Neuronal stem cell (in vitro differentiated cells): ENCODE measurements at regions not wholly inside any gene's neighbourhood (a gene's known extent, or its start where the extent isn't known, plus 50 kb on each side); places are given as distances from the start of the nearest gene placed in this dataset.
"Not testable (repeated sequence)": the region's sequence is repeated elsewhere in the genome, so short reads cannot be mapped to it uniquely, and the experiment has no call there.

ENCODE experiments used
- DNase-seq: peaks from one replicate; pipeline ENCODE4 v3.0.0-alpha.2; 2013; ENCODE audit warnings: low spot score
- H2AFZ ChIP-seq: one replicate; pipeline ENCODE4 v1.6.1; 2013; ENCODE audit warnings: mild to moderate bottlenecking, low read length, inconsistent platforms
- H2AK5ac ChIP-seq: 2 replicates; pipeline ENCODE4 v1.6.1; 2013; ENCODE audit warnings: low read depth, mild to moderate bottlenecking, inconsistent platforms, low read length, moderate library complexity, mixed read lengths
- H2BK120ac ChIP-seq: 2 replicates; pipeline ENCODE4 v1.6.1; 2013; ENCODE audit warnings: low read depth, mild to moderate bottlenecking, inconsistent platforms, low read length, moderate library complexity, mixed read lengths
- H2BK12ac ChIP-seq: one replicate; pipeline ENCODE4 v1.6.1; 2013; ENCODE audit warnings: low read length, inconsistent platforms
- H2BK15ac ChIP-seq: 2 replicates; pipeline ENCODE4 v1.6.1; 2013; ENCODE audit warnings: mild to moderate bottlenecking, low read length, inconsistent platforms, mixed read lengths
- H2BK5ac ChIP-seq: one replicate; pipeline ENCODE4 v1.6.1; 2013; ENCODE audit warnings: inconsistent platforms, mild to moderate bottlenecking, low read length, moderate library complexity
- H3K14ac ChIP-seq: one replicate; pipeline ENCODE4 v1.6.1; 2013; ENCODE audit warnings: low read length, inconsistent platforms
- H3K18ac ChIP-seq: 2 replicates; pipeline ENCODE4 v1.6.1; 2013; ENCODE audit warnings: low read length, inconsistent platforms
- H3K23ac ChIP-seq: 2 replicates; pipeline ENCODE4 v1.6.1; 2013; ENCODE audit warnings: low read depth, mild to moderate bottlenecking, mixed read lengths, low read length, inconsistent platforms; ENCODE audit not compliant: poor library complexity
- H3K27ac ChIP-seq: replicated peaks from 3 replicates; pipeline ENCODE4 v1.5.1; 2013; ENCODE audit warnings: low read length, inconsistent platforms
- H3K27me3 ChIP-seq, 3 experiments: 2 replicates each; pipeline ENCODE4 v1.6.1; 2013; ENCODE audit warnings: low read length in 3 of 3, mild to moderate bottlenecking in 2 of 3, inconsistent platforms in 1 of 3, low read depth in 1 of 3, mixed read lengths in 1 of 3, moderate library complexity in 1 of 3; ENCODE audit not compliant: control insufficient read depth in 3 of 3, insufficient read depth in 3 of 3
- H3K36me3 ChIP-seq, 2 donors: replicated peaks in 1 of 2; 2 replicates each; pipeline ENCODE4 v1.6.1; 2013; ENCODE audit warnings: low read length in 2 of 2; ENCODE audit not compliant: control insufficient read depth in 2 of 2, insufficient read depth in 2 of 2
- H3K4ac ChIP-seq: 2 replicates; pipeline ENCODE4 v1.6.1; 2013; ENCODE audit warnings: inconsistent platforms, mild to moderate bottlenecking, low read length, moderate library complexity
- H3K4me1 ChIP-seq, 2 donors: 1 replicate in 1 of 2; 2 replicates in 1 of 2; pipeline ENCODE4 v1.6.1; 2013; ENCODE audit warnings: low read length in 2 of 2, low read depth in 1 of 2; ENCODE audit not compliant: control insufficient read depth in 2 of 2, insufficient read depth in 1 of 2
- H3K4me2 ChIP-seq: one replicate; pipeline ENCODE4 v1.6.1; 2013; ENCODE audit warnings: mild to moderate bottlenecking, low read length, inconsistent platforms; ENCODE audit not compliant: insufficient read depth, poor library complexity, severe bottlenecking
- H3K4me3 ChIP-seq, 2 donors: 2 replicates each; pipeline ENCODE4 v1.5.1; 2013; ENCODE audit warnings: low read length in 2 of 2, mild to moderate bottlenecking in 2 of 2, inconsistent platforms in 1 of 2, moderate library complexity in 1 of 2
- H3K79me1 ChIP-seq: one replicate; pipeline ENCODE4 v1.6.1; 2013; ENCODE audit warnings: low read depth, mild to moderate bottlenecking, inconsistent platforms, low read length, moderate library complexity
- H3K9ac ChIP-seq: one replicate; pipeline ENCODE4 v1.6.1; 2013; ENCODE audit warnings: mild to moderate bottlenecking, low read depth, low read length, inconsistent platforms; ENCODE audit not compliant: poor library complexity
- H3K9me3 ChIP-seq, 2 donors: replicated peaks in 1 of 2; 2 replicates each; pipeline versions ENCODE3 to v1.6.1; 2013; ENCODE audit warnings: low read length in 2 of 2, mild to moderate bottlenecking in 2 of 2, inconsistent platforms in 1 of 2, low read depth in 1 of 2, mixed read lengths in 1 of 2, moderate library complexity in 1 of 2; ENCODE audit not compliant: control insufficient read depth in 2 of 2, insufficient read depth in 1 of 2
- H4K8ac ChIP-seq: one replicate; pipeline ENCODE4 v1.6.1; 2013; ENCODE audit warnings: low read depth, mild to moderate bottlenecking, inconsistent platforms, low read length, moderate library complexity
- H4K91ac ChIP-seq: one replicate; pipeline ENCODE4 v1.6.1; 2013; ENCODE audit warnings: low read length, low read depth, mild to moderate bottlenecking, inconsistent platforms; ENCODE audit not compliant: poor library complexity
- WGBS, 2 donors: extraction: QIAGEN DNeasy Blood & Tissue Kit; methylation state at CpG; one replicate each; pipeline ENCODE4 v1.1.7; 2013; ENCODE audit warnings: missing lambda C conversion rate in 2 of 2, mixed read lengths in 1 of 2; ENCODE audit not compliant: insufficient read length in 2 of 2, insufficient replicate concordance in 1 of 2; ENCODE audit errors: extremely low coverage in 2 of 2; 5-methylcytosine and 5-hydroxymethylcytosine counted together

DNA sequence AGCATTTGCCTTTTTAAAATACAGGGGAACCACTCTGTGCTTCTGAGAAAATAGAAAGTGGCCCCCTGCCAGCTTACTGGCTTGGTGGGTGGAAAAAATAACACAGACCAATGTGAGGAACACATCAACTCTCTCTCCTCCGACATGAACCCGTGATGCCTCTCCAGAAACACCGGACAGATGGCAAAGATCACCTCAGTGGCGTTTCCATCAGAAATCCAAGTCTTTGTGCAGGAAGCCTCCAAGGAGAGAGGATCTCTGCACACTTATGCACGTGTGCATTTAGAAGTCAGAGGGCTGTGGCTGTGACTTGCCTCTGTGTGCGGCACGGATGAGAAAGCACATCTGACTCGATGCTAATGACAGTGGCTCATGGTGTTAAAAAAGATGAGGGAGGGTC, 112.3 kb upstream of the KLF12 start:
- no peak overlapping the region for H3K23ac ChIP-seq
- no peaks in the 10 kb centered on the region for H3K36me3 ChIP-seq
- no peak overlapping the region for H2BK12ac ChIP-seq
- no peak overlapping the region for H3K14ac ChIP-seq
- WGBS, 2 donors, result no CpG with 5 or more reads among the region's 8 CpGs
- peak overlapping the region; percentile 81 for H2AFZ ChIP-seq
- no peak overlapping the region for H2BK120ac ChIP-seq
- no peak for DNase-seq
- no peak overlapping the region for H2BK15ac ChIP-seq
- no peaks in the 10 kb centered on the region for H3K79me1 ChIP-seq
- H2BK5ac ChIP-seq, result no peak overlapping the region
- no peak overlapping the region for H3K27ac ChIP-seq
- H2AK5ac ChIP-seq, result no peak overlapping the region
- no peak overlapping the region for H3K9ac ChIP-seq
- peaks cover 0 to 1% of the 10 kb centered on the region in 2 donors for H3K9me3 ChIP-seq
- no peak overlapping the region for H3K4me2 ChIP-seq
- H3K4ac ChIP-seq, result no peak overlapping the region
- peaks cover 2 to 6% of the 10 kb centered on the region in 2 donors for H3K4me1 ChIP-seq
- no peak overlapping the region for H3K4me3 ChIP-seq
- H4K91ac ChIP-seq, result peak overlapping the region; percentile 56
- H3K27me3 ChIP-seq, result no peaks in the 10 kb centered on the region
- no peak overlapping the region for H3K18ac ChIP-seq
- H4K8ac ChIP-seq, result no peak overlapping the region

GRCh38 chr13:74243637-74244526, 109.7 kb upstream of the KLF12 start:
- Histone ChIP-seq H3K4me1 (peaks cover 2 to 6% of the 10 kb centered on the region in 2 donors), H3K18ac (no peak overlapping the region), H2AK5ac (no peak overlapping the region), H3K4me3 (no peak overlapping the region), H3K79me1 (no peaks in the 10 kb centered on the region), H3K36me3 (no peaks in the 10 kb centered on the region), H2BK120ac (no peak overlapping the region), H3K4ac (no peak overlapping the region), H4K8ac (no peak overlapping the region), H2AFZ (no peak overlapping the region), H3K23ac (no peak overlapping the region), H2BK5ac (no peak overlapping the region), H3K27me3 (no peaks in the 10 kb centered on the region), H3K4me2 (no peak overlapping the region), H3K9me3 (peaks cover 0 to 1% of the 10 kb centered on the region in 2 donors), H3K9ac (no peak overlapping the region), H4K91ac (no peak overlapping the region), H3K27ac (no peak overlapping the region), H3K14ac (no peak overlapping the region), H2BK15ac (no peak overlapping the region), H2BK12ac (no peak overlapping the region)
- DNase-seq, result no peak
- no CpG with 5 or more reads among the region's 5 CpGs for WGBS, 2 donors

GRCh38 chr13:74241343-74241742, 107.1 kb upstream of the KLF12 start:
- not testable (repeated sequence) for H3K18ac ChIP-seq, H3K9ac ChIP-seq, H2AK5ac ChIP-seq, H3K36me3 ChIP-seq, H3K9me3 ChIP-seq, H3K79me1 ChIP-seq, H3K27ac ChIP-seq, DNase-seq, H2BK15ac ChIP-seq, H3K4me2 ChIP-seq, H2BK12ac ChIP-seq, H3K27me3 ChIP-seq, H2BK120ac ChIP-seq, H2BK5ac ChIP-seq, H3K4me3 ChIP-seq, H4K8ac ChIP-seq, H3K4me1 ChIP-seq, H3K23ac ChIP-seq, H4K91ac ChIP-seq, H3K4ac ChIP-seq, H2AFZ ChIP-seq, H3K14ac ChIP-seq
- WGBS, 2 donors, result no CpG with 5 or more reads among the region's 19 CpGs

GRCh38 chr13:74230984-74231501, 96.8 kb upstream of the KLF12 start:
- WGBS, 2 donors, result no CpG with 5 or more reads among the region's 4 CpGs
- H2BK5ac ChIP-seq, result no peak overlapping the region
- no peak overlapping the region for H3K23ac ChIP-seq
- H3K4me1 ChIP-seq, result no peaks in the 10 kb centered on the region
- H3K36me3 ChIP-seq, result no peaks in the 10 kb centered on the region
- H3K9me3 ChIP-seq, result no peaks in the 10 kb centered on the region
- H3K79me1 ChIP-seq, result no peaks in the 10 kb centered on the region
- H2AK5ac ChIP-seq, result no peak overlapping the region
- H4K8ac ChIP-seq, result no peak overlapping the region
- no peak overlapping the region for H4K91ac ChIP-seq
- no peaks in the 10 kb centered on the region for H3K27me3 ChIP-seq
- no peak overlapping the region for H2BK15ac ChIP-seq
- no peak overlapping the region for H3K18ac ChIP-seq
- no peak overlapping the region for H2BK120ac ChIP-seq
- no peak overlapping the region for H3K14ac ChIP-seq
- H3K4ac ChIP-seq, result no peak overlapping the region
- no peak overlapping the region for H3K9ac ChIP-seq
- H3K4me2 ChIP-seq, result no peak overlapping the region
- no peak for DNase-seq
- H2AFZ ChIP-seq, result no peak overlapping the region
- H2BK12ac ChIP-seq, result no peak overlapping the region
- no peak overlapping the region for H3K4me3 ChIP-seq
- no peak overlapping the region for H3K27ac ChIP-seq
